ENCODE measurements at regions not wholly inside any gene's neighbourhood (a gene's known extent, or its start where the extent isn't known, plus 50 kb on each side); places are given as distances from the start of the nearest gene placed in this dataset.

DNA sequence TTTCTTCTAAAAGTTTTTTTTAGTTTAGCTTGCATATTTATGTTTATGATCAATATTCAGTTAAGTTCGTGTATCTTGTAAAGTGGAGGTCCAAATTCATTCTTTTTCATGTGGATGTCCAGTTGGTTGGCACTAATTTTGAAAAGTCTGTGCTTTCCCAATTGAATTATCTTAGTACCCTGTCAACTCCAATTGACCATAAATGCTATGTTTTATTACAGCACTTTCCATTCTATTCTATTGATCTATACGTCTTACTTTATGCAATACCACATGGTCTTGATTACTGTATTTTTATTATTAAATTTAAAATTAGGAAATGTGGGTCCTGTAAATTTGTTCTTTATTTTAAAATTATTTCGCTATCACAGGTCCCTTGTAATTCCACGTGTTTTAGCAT is 837.6 kb upstream of the SLC10A2 start:
- no peak for TF ChIP-seq POLR2AphosphoS5 (IDR thresholded peaks at IDR 0.05; ENCODE audit: low read depth, low read length)
- no peak for TF ChIP-seq TAF1 (IDR thresholded peaks at IDR 0.05; ENCODE audit: borderline replicate concordance, low read depth, low read length)

All from GM12892 (cell line).